ENCODE measurements at regions not wholly inside any gene's neighbourhood (a gene's known extent, or its start where the extent isn't known, plus 50 kb on each side); places are given as distances from the start of the nearest gene placed in this dataset.

- peaks cover 13% of the 10 kb centered on the region for H3K4me1 ChIP-seq (ENCODE audit: control insufficient read depth, insufficient read depth, low read length)
- WGBS, 2 experiments (ENCODE audit: extremely low coverage in 2 of 2, insufficient read length in 1 of 2) = no CpG with 5 or more reads among the region's 12 CpGs
- no peak for ATAC-seq (ENCODE audit: low read depth)
These were observed 115.7 kb downstream of the NCOR2 start for GRCh38 chr12:124451637-124452243.

More at GRCh38 chr12:124451637-124452243, 115.7 kb downstream of the NCOR2 start:
- peaks cover 9% of the 10 kb centered on the region for H3K9me1 ChIP-seq (ENCODE audit: insufficient read depth, low read length)
- H2BK15ac ChIP-seq (ENCODE audit: low read depth, low read length) = no peak overlapping the region
- no peak overlapping the region for H4K5ac ChIP-seq (ENCODE audit: low read depth, low read length)
- H3K23ac ChIP-seq (ENCODE audit: low read depth, low read length) = no peak overlapping the region; the same call in 1 of the 2 replicates
- TF ChIP-seq SMC3 (IDR thresholded peaks at IDR 0.05; ENCODE audit: low read depth, low read length) (no peak), CTCF (conservative IDR thresholded peaks at IDR 0.05; ENCODE audit: low read depth, low read length) (no peak), USF2 (IDR thresholded peaks at IDR 0.05; ENCODE audit: low read depth, low read length) (no peak)
- POLR2A ChIA-PET (ENCODE audit: unreplicated experiment) = no interaction called here
- no peak overlapping the region for H3K18ac ChIP-seq (ENCODE audit: low read depth, low read length)
- H4K20me1 ChIP-seq (ENCODE audit: insufficient read depth, low read length) = peaks cover 48% of the 10 kb centered on the region
- no peak overlapping the region for H2AFZ ChIP-seq (replicated peaks; ENCODE audit: low read length, poor library complexity)
- H2BK20ac ChIP-seq (ENCODE audit: low read depth, low read length) = no peak overlapping the region
- H4K8ac ChIP-seq (ENCODE audit: low read depth in 2 of 2, low read length in 2 of 2) = no peak overlapping the region; a peak in 1 of 4 replicates
- no peak for DNase-seq
- no peak overlapping the region for H3K56ac ChIP-seq (ENCODE audit: extremely low read depth, insufficient read depth, low read length)
- no peak overlapping the region for H3K14ac ChIP-seq (replicated peaks; ENCODE audit: low read depth, low read length)
- BruUV-seq (replicated peaks) = no TSS peak
- H3K36me3 ChIP-seq (ENCODE audit: control insufficient read depth, insufficient read depth, low read length) = peaks cover 34% of the 10 kb centered on the region; the same call in 1 of the 2 replicates
- H2BK5ac ChIP-seq (ENCODE audit: low read depth, low read length, poor library complexity, severe bottlenecking) = no peak overlapping the region
- intact Hi-C loops (cut with micrococcal nuclease) = no loop called here
- H2AK9ac ChIP-seq (replicated peaks; ENCODE audit: low read depth, low read length, poor library complexity) = peak overlapping the region; percentile 30
- peaks cover 12 to 68% of the 10 kb centered on the region in 2 experiments for H3K79me1 ChIP-seq (ENCODE audit: low read depth in 1 of 2, low read length in 2 of 2)
- H2AK5ac ChIP-seq (ENCODE audit: low read depth, low read length) = 0 out of 2 replicates have a peak overlapping the region, but pooled peaks have one; percentile 64
- no peak overlapping the region for H4K91ac ChIP-seq (ENCODE audit: insufficient read depth, low read depth, low read length)
- CTCF ChIA-PET = no interaction called here
- H3K27ac ChIP-seq (ENCODE audit: insufficient read depth, low read length) = no peak overlapping the region
- no peak overlapping the region for H3K9ac ChIP-seq (ENCODE audit: low read depth, low read length)
- no peak overlapping the region for H3K4ac ChIP-seq (ENCODE audit: low read depth, low read length)
- no peak overlapping the region for H3K4me2 ChIP-seq (ENCODE audit: low read depth, low read length)
- dilution Hi-C loops (cut with HindIII; ENCODE audit: low sequenced_read_pairs, unreplicated experiment) = no loop called here
- no peaks in the 10 kb centered on the region for H3K9me3 ChIP-seq (ENCODE audit: control insufficient read depth, insufficient read depth, low read length)
- in situ Hi-C loops (cut with MboI; ENCODE audit: low sequenced_read_pairs) = no loop called here
- no peak overlapping the region for H3K4me3 ChIP-seq (ENCODE audit: insufficient read depth, low read depth, low read length)
- H2BK120ac ChIP-seq (ENCODE audit: low read depth, low read length) = no peak overlapping the region
- no peaks in the 10 kb centered on the region for H3K27me3 ChIP-seq (ENCODE audit: control insufficient read depth, insufficient read depth, low read length)

Measured in IMR-90 (cell line).